ENCODE measurements at regions not wholly inside any gene's neighbourhood (a gene's known extent, or its start where the extent isn't known, plus 50 kb on each side); places are given as distances from the start of the nearest gene placed in this dataset.

- peaks cover 19% of the 10 kb centered on the region for H3K9me3 Mint-ChIP-seq
- H3K4me3 Mint-ChIP-seq = no peak overlapping the region
- H3K4me3 ChIP-seq (ENCODE audit: low read length) = no peak overlapping the region
- peaks cover 10% of the 10 kb centered on the region for H3K9me3 ChIP-seq (ENCODE audit: control insufficient read depth, low read length)
- no peaks in the 10 kb centered on the region for H3K27me3 ChIP-seq (ENCODE audit: control insufficient read depth, insufficient read depth, low read length, poor library complexity, severe bottlenecking)
- no peaks in the 10 kb centered on the region for H3K36me3 Mint-ChIP-seq (ENCODE audit: low read depth)
- H3K27ac Mint-ChIP-seq = no peak overlapping the region
- DNase-seq = no peak
- 84 to 90% methylated on average over 8 to 11 of the region's 11 CpGs for WGBS, 2 experiments (ENCODE audit: insufficient coverage in 1 of 2, insufficient read length in 1 of 2)
- peaks cover 19% of the 10 kb centered on the region for H3K4me1 Mint-ChIP-seq
- H3K27me3 Mint-ChIP-seq (ENCODE audit: insufficient read depth) = peaks cover 2% of the 10 kb centered on the region
- H3K36me3 ChIP-seq (ENCODE audit: control insufficient read depth, insufficient read depth, low read length) = no peaks in the 10 kb centered on the region
- no peak overlapping the region for H3K9ac ChIP-seq (ENCODE audit: extremely low read depth, low read length, poor library complexity, severe bottlenecking)
- no peak for TF ChIP-seq CTCF (conservative IDR thresholded peaks at IDR 0.05)
- H3K4me1 ChIP-seq (ENCODE audit: control insufficient read depth, insufficient read depth, low read length) = no peaks in the 10 kb centered on the region
- H3K27ac ChIP-seq (ENCODE audit: low read depth, low read length) = no peak overlapping the region
These were observed 173.2 kb downstream of the CAND1 start for GRCh38 chr12:67442347-67442841.

GRCh38 chr12:67442896-67443295, 173.7 kb downstream of the CAND1 start:
- Mint-ChIP-seq H3K4me3 (no peak overlapping the region), H3K27me3 (ENCODE audit: insufficient read depth) (peaks cover 4% of the 10 kb centered on the region), H3K9me3 (peaks cover 19% of the 10 kb centered on the region), H3K36me3 (ENCODE audit: low read depth) (no peaks in the 10 kb centered on the region), H3K27ac (no peak overlapping the region), H3K4me1 (peaks cover 19% of the 10 kb centered on the region)
- Histone ChIP-seq H3K4me3 (ENCODE audit: low read length) (no peak overlapping the region), H3K9ac (ENCODE audit: extremely low read depth, low read length, poor library complexity, severe bottlenecking) (no peak overlapping the region), H3K36me3 (ENCODE audit: control insufficient read depth, insufficient read depth, low read length) (no peaks in the 10 kb centered on the region), H3K4me1 (ENCODE audit: control insufficient read depth, insufficient read depth, low read length) (no peaks in the 10 kb centered on the region), H3K27me3 (ENCODE audit: control insufficient read depth, insufficient read depth, low read length, poor library complexity, severe bottlenecking) (no peaks in the 10 kb centered on the region), H3K27ac (ENCODE audit: low read depth, low read length) (no peak overlapping the region), H3K9me3 (ENCODE audit: control insufficient read depth, low read length) (peaks cover 10% of the 10 kb centered on the region)
- no peak for TF ChIP-seq CTCF (conservative IDR thresholded peaks at IDR 0.05)
- DNase-seq = no peak
- WGBS, 2 experiments (ENCODE audit: insufficient coverage in 1 of 2, insufficient read length in 1 of 2) = 83 to 92% methylated on average over 7 to 8 of the region's 8 CpGs

- peaks cover 4% of the 10 kb centered on the region for H3K27me3 Mint-ChIP-seq (ENCODE audit: insufficient read depth)
- Histone ChIP-seq H3K27ac (ENCODE audit: low read depth, low read length) (no peak overlapping the region), H3K9me3 (ENCODE audit: control insufficient read depth, low read length) (peaks cover 10% of the 10 kb centered on the region), H3K9ac (ENCODE audit: extremely low read depth, low read length, poor library complexity, severe bottlenecking) (no peak overlapping the region), H3K27me3 (ENCODE audit: control insufficient read depth, insufficient read depth, low read length, poor library complexity, severe bottlenecking) (no peaks in the 10 kb centered on the region), H3K4me1 (ENCODE audit: control insufficient read depth, insufficient read depth, low read length) (no peaks in the 10 kb centered on the region), H3K4me3 (ENCODE audit: low read length) (no peak overlapping the region), H3K36me3 (ENCODE audit: control insufficient read depth, insufficient read depth, low read length) (no peaks in the 10 kb centered on the region)
- 92 to 97% methylated on average over 5 of the region's 5 CpGs for WGBS, 2 experiments (ENCODE audit: insufficient coverage in 1 of 2, insufficient read length in 1 of 2)
- no peak for TF ChIP-seq CTCF (conservative IDR thresholded peaks at IDR 0.05)
- peaks cover 19% of the 10 kb centered on the region for H3K4me1 Mint-ChIP-seq
- no peak overlapping the region for H3K4me3 Mint-ChIP-seq
- no peaks in the 10 kb centered on the region for H3K36me3 Mint-ChIP-seq (ENCODE audit: low read depth)
- DNase-seq = no peak
- H3K9me3 Mint-ChIP-seq = peaks cover 19% of the 10 kb centered on the region
- H3K27ac Mint-ChIP-seq = no peak overlapping the region
These were observed 175.4 kb downstream of the CAND1 start for GRCh38 chr12:67444542-67444941.

Data from endodermal cell (in vitro differentiated cells).